GM12878 (cell line): ENCODE measurements at regions not wholly inside any gene's neighbourhood (a gene's known extent, or its start where the extent isn't known, plus 50 kb on each side); places are given as distances from the start of the nearest gene placed in this dataset.

Experiments
- ATAC-seq: fragments of 200-7000 bp; cut with Tn5 transposase; 3 replicates; pipeline ENCODE4 v1.9.1; 2020; ENCODE audit warnings: mild to moderate bottlenecking, moderate library complexity
- BruUV-seq: library from RNA; stranded (reverse); fragments of 400-500 nt; replicated peaks from 2 replicates; lab custom pipeline; 2021; lab: Mats Ljungman, UMichigan
- CTCF ChIA-PET: fragments of 300-600 bp; sonication (Branson Sonifier 250); formaldehyde crosslinking; extraction: SDS; loops from one replicate; lab custom pipeline; 2021; ENCODE audit warnings: inconsistent platforms; lab: Yijun Ruan, JAX
- POLR2A ChIA-PET: fragments of 350-600 bp; formaldehyde crosslinking; extraction: SDS; loops from one replicate; lab custom pipeline; 2021; ENCODE audit warnings: inconsistent platforms; lab: Charles Lee
- RAD21 ChIA-PET: fragments of 300-600 bp; sonication (Branson Sonifier 250); formaldehyde crosslinking; loops from one replicate; lab custom pipeline; 2023; ENCODE audit warnings: antibody characterized with exemption; ENCODE audit not compliant: unreplicated experiment; lab: Charles Lee
- SMC1A ChIA-PET: fragments of 300-600 bp; sonication (Branson Sonifier 250); formaldehyde crosslinking; loops from one replicate; lab custom pipeline; 2023; ENCODE audit not compliant: unreplicated experiment, uncharacterized antibody; lab: Charles Lee
- DNase-seq: peaks from one replicate; pipeline ENCODE4 v3.0.0-alpha.2; 2011; ENCODE audit warnings: low read depth, low spot score
- FAIRE-seq: peaks from 3 replicates; lab custom pipeline; 2011; peaks lifted over from hg19 to GRCh38; lab: Jason Lieb, UNC
- H2AFZ ChIP-seq: 2 replicates; pipeline ENCODE4 v1.6.0; 2011; ENCODE audit warnings: low read depth, low read length, control low read depth; ENCODE audit not compliant: control insufficient read depth
- H3K27ac ChIP-seq: 2 replicates; pipeline ENCODE4 v1.5.1; 2011; ENCODE audit warnings: control low read depth; ENCODE audit not compliant: control insufficient read depth, insufficient read depth
- H3K27me3 ChIP-seq, 2 experiments: replicated peaks in 1 of 2; 2 replicates each; pipeline versions ENCODE4 v1.6.0 to v1.6.1; 2011; ENCODE audit warnings: low read length in 1 of 2; ENCODE audit not compliant: control insufficient read depth in 2 of 2, insufficient read depth in 2 of 2
- H3K36me3 ChIP-seq, 2 experiments: 2 replicates each; pipeline ENCODE4 v1.5.1; 2011; ENCODE audit warnings: low read length in 1 of 2; ENCODE audit not compliant: control insufficient read depth in 2 of 2, insufficient read depth in 2 of 2
- H3K4me1 ChIP-seq: 2 replicates; pipeline ENCODE4 v1.6.1; 2011; ENCODE audit warnings: mild to moderate bottlenecking, low read length, moderate library complexity, mixed read lengths; ENCODE audit not compliant: control insufficient read depth, insufficient read depth
- H3K4me2 ChIP-seq: 2 replicates; pipeline ENCODE4 v1.6.0; 2011; ENCODE audit warnings: control low read depth; ENCODE audit not compliant: control insufficient read depth, insufficient read depth
- H3K4me3 ChIP-seq: fragments of 200-600 bp; sonication (generic); 2 replicates; pipeline ENCODE4 v1.5.1; 2016
- H3K79me2 ChIP-seq: 2 replicates; pipeline ENCODE4 v1.6.0; 2011; ENCODE audit warnings: low read length; ENCODE audit not compliant: control insufficient read depth, insufficient read depth
- H3K9ac ChIP-seq: 2 replicates; pipeline ENCODE4 v1.8.0; 2011; ENCODE audit warnings: low read length, control low read depth, mixed read lengths; ENCODE audit not compliant: control insufficient read depth, insufficient read depth
- H3K9me3 ChIP-seq: replicated peaks from 3 replicates; pipeline ENCODE4 v1.5.1; 2011; ENCODE audit warnings: mild to moderate bottlenecking, low read length; ENCODE audit not compliant: control insufficient read depth, insufficient read depth
- H4K20me1 ChIP-seq: 2 replicates; pipeline ENCODE4 v1.6.0; 2011; ENCODE audit not compliant: control insufficient read depth, insufficient read depth
- BCL3 ChIP-seq: IDR thresholded peaks from 2 replicates; pipeline ENCODE4 v1.6.1; 2011; ENCODE audit warnings: borderline replicate concordance, low read depth, mild to moderate bottlenecking, moderate library complexity, low read length; ENCODE audit not compliant: insufficient read depth, poor library complexity, severe bottlenecking
- CBFB ChIP-seq: IDR thresholded peaks from 2 replicates; pipeline ENCODE4 v1.6.1; 2016; ENCODE audit warnings: antibody characterized with exemption, low read depth
- DPF2 ChIP-seq: fragments of 450-650 bp; IDR thresholded peaks from 2 replicates; pipeline ENCODE4 v1.6.1; 2017; ENCODE audit warnings: mild to moderate bottlenecking
- IRF4 ChIP-seq: IDR thresholded peaks from 2 replicates; pipeline ENCODE4 v1.6.1; 2011; ENCODE audit warnings: low read depth, low read length
- KAT2A ChIP-seq: conservative IDR thresholded peaks from 2 replicates; pipeline ENCODE4 v1.6.1; 2011; ENCODE audit warnings: low read depth, low read length; ENCODE audit not compliant: control insufficient read depth
- NFIC ChIP-seq: IDR thresholded peaks from 2 replicates; pipeline ENCODE4 v1.6.1; 2012; ENCODE audit warnings: low read depth, mild to moderate bottlenecking, inconsistent platforms, low read length, moderate library complexity
- NFYA ChIP-seq: IDR thresholded peaks from 2 replicates; pipeline ENCODE4 v1.6.1; 2011; ENCODE audit warnings: low read depth, mild to moderate bottlenecking, low read length, improper control_type of control experiment, borderline replicate concordance
- PAX8 ChIP-seq: fragments of 450-650 bp; IDR thresholded peaks from 2 replicates; pipeline ENCODE4 v1.6.1; 2017; ENCODE audit warnings: mild to moderate bottlenecking, moderate library complexity
- SMAD5 ChIP-seq: IDR thresholded peaks from 2 replicates; pipeline ENCODE4 v1.6.1; 2016; ENCODE audit warnings: antibody characterized with exemption, low read depth
- TAF1 ChIP-seq: IDR thresholded peaks from 2 replicates; pipeline ENCODE4 v1.6.1; 2011; ENCODE audit warnings: mild to moderate bottlenecking, low read depth, low read length, borderline replicate concordance
- WRNIP1 ChIP-seq: IDR thresholded peaks from 2 replicates; pipeline ENCODE4 v1.6.1; 2011; ENCODE audit warnings: low read depth, low read length, improper control_type of control experiment, borderline replicate concordance
- WGBS: methylation state at CpG from one replicate; pipeline ENCODE4 v1.1.6; 2016; ENCODE audit warnings: low lambda C conversion rate; ENCODE audit not compliant: insufficient replicate concordance, insufficient coverage; ENCODE audit errors: missing lambda C conversion rate; 5-methylcytosine and 5-hydroxymethylcytosine counted together
- in situ Hi-C: fragments of 300-500 bp; cut with MboI; formaldehyde crosslinking; loops from 9 replicates; pipeline ENCODE4 v1.14.3; 2018; ENCODE audit warnings: mixed read lengths
- intact Hi-C: fragments of 100-400 bp; cut with micrococcal nuclease; formaldehyde crosslinking; loops from one replicate; pipeline ENCODE4 v1.14.2; 2022; ENCODE audit not compliant: unreplicated experiment
- TF ChIP-seq, protein P1 (sequence below): IDR thresholded peaks from 2 replicates; pipeline ENCODE4 v1.6.1; 2011; ENCODE audit warnings: borderline replicate concordance, low read depth, mild to moderate bottlenecking, moderate library complexity, mixed read lengths, low read length; ENCODE audit not compliant: insufficient read depth; ENCODE audit errors: extremely low read length
- TF ChIP-seq, protein P2 (sequence below): IDR thresholded peaks from 2 replicates; pipeline ENCODE4 v1.6.1; 2011; ENCODE audit warnings: low read depth, low read length, improper control_type of control experiment, borderline replicate concordance
- TF ChIP-seq, protein P3 (sequence below): fragments of 150-350 bp; IDR thresholded peaks from 2 replicates; pipeline ENCODE4 v1.6.1; 2014; ENCODE audit warnings: mild to moderate bottlenecking, low read depth, low read length
- TF ChIP-seq, protein P4 (sequence below): fragments of 450-650 bp; IDR thresholded peaks from 2 replicates; pipeline ENCODE4 v1.6.1; 2017; ENCODE audit warnings: borderline replicate concordance
- TF ChIP-seq, protein P5 (sequence below): fragments of 450-650 bp; IDR thresholded peaks from 2 replicates; pipeline ENCODE4 v1.6.1; 2018; ENCODE audit warnings: borderline replicate concordance, mild to moderate bottlenecking; ENCODE audit not compliant: partially characterized antibody

DNA sequence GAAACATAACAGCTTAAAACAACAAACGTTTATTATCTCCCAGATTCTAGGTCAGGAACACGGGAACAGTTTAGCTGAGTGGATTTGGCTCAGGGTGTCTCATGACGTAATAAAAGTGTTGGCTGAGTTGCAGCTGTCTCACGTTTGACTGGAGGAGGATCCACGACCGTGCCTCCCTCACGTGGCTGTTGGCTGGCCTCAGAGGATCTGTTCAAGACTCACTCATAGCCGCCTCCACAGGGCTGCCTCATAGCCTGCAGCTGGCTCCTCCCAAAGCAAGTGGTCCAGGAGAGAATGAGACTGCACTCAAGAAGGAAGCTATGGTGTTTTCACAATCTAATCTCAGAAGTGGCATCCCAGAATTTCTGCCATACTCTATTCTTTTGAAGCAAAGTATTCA lies 167.1 kb downstream of the RPRM start:
- RAD21 ChIA-PET: no interaction called here
- in situ Hi-C loops (no loop called here), intact Hi-C loops (no loop called here)
- Histone ChIP-seq H3K36me3 (no peaks in the 10 kb centered on the region), H3K9ac (no peak overlapping the region), H3K4me3 (no peak overlapping the region), H3K9me3 (no peaks in the 10 kb centered on the region), H3K27me3 (no peaks in the 10 kb centered on the region), H2AFZ (no peak overlapping the region), H3K4me2 (no peak overlapping the region), H3K27ac (no peak overlapping the region), H3K4me1 (no peaks in the 10 kb centered on the region), H4K20me1 (no peaks in the 10 kb centered on the region), H3K79me2 (no peaks in the 10 kb centered on the region)
- FAIRE-seq (no peak), DNase-seq (no peak), ATAC-seq (no peak)
- CTCF ChIA-PET: no interaction called here
- SMC1A ChIA-PET: no interaction called here
- TF ChIP-seq, protein P1, sequence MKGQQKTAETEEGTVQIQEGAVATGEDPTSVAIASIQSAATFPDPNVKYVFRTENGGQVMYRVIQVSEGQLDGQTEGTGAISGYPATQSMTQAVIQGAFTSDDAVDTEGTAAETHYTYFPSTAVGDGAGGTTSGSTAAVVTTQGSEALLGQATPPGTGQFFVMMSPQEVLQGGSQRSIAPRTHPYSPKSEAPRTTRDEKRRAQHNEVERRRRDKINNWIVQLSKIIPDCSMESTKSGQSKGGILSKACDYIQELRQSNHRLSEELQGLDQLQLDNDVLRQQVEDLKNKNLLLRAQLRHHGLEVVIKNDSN: no peak
- TF ChIP-seq, protein P2, sequence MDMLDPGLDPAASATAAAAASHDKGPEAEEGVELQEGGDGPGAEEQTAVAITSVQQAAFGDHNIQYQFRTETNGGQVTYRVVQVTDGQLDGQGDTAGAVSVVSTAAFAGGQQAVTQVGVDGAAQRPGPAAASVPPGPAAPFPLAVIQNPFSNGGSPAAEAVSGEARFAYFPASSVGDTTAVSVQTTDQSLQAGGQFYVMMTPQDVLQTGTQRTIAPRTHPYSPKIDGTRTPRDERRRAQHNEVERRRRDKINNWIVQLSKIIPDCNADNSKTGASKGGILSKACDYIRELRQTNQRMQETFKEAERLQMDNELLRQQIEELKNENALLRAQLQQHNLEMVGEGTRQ: no peak
- TF ChIP-seq NFIC (no peak), DPF2 (no peak), KAT2A (no peak), WRNIP1 (no peak), BCL3 (no peak), IRF4 (no peak), PAX8 (no peak), CBFB (no peak), TAF1 (no peak), NFYA (no peak), SMAD5 (no peak)
- TF ChIP-seq, protein P3, sequence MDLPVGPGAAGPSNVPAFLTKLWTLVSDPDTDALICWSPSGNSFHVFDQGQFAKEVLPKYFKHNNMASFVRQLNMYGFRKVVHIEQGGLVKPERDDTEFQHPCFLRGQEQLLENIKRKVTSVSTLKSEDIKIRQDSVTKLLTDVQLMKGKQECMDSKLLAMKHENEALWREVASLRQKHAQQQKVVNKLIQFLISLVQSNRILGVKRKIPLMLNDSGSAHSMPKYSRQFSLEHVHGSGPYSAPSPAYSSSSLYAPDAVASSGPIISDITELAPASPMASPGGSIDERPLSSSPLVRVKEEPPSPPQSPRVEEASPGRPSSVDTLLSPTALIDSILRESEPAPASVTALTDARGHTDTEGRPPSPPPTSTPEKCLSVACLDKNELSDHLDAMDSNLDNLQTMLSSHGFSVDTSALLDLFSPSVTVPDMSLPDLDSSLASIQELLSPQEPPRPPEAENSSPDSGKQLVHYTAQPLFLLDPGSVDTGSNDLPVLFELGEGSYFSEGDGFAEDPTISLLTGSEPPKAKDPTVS: no peak
- TF ChIP-seq, protein P4, sequence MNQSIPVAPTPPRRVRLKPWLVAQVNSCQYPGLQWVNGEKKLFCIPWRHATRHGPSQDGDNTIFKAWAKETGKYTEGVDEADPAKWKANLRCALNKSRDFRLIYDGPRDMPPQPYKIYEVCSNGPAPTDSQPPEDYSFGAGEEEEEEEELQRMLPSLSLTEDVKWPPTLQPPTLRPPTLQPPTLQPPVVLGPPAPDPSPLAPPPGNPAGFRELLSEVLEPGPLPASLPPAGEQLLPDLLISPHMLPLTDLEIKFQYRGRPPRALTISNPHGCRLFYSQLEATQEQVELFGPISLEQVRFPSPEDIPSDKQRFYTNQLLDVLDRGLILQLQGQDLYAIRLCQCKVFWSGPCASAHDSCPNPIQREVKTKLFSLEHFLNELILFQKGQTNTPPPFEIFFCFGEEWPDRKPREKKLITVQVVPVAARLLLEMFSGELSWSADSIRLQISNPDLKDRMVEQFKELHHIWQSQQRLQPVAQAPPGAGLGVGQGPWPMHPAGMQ: no peak
- TF ChIP-seq, protein P5, sequence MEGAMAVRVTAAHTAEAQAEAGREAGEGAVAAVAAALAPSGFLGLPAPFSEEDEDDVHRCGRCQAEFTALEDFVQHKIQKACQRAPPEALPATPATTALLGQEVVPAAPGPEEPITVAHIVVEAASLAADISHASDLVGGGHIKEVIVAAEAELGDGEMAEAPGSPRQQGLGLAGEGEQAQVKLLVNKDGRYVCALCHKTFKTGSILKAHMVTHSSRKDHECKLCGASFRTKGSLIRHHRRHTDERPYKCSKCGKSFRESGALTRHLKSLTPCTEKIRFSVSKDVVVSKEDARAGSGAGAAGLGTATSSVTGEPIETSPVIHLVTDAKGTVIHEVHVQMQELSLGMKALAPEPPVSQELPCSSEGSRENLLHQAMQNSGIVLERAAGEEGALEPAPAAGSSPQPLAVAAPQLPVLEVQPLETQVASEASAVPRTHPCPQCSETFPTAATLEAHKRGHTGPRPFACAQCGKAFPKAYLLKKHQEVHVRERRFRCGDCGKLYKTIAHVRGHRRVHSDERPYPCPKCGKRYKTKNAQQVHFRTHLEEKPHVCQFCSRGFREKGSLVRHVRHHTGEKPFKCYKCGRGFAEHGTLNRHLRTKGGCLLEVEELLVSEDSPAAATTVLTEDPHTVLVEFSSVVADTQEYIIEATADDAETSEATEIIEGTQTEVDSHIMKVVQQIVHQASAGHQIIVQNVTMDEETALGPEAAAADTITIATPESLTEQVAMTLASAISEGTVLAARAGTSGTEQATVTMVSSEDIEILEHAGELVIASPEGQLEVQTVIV: no peak
- 3% methylated on average over 8 of the region's 8 CpGs for WGBS
- BruUV-seq: no TSS peak
- POLR2A ChIA-PET: no interaction called here
